ENCODE measurements at regions not wholly inside any gene's neighbourhood (a gene's known extent, or its start where the extent isn't known, plus 50 kb on each side); places are given as distances from the start of the nearest gene placed in this dataset.

- TF ChIP-seq CHD7 (IDR thresholded peaks at IDR 0.05; ENCODE audit: insufficient replicate concordance, low read length): no peak
Measured at GRCh38 chr3:103624271-103624670, 1189.5 kb downstream of the ZPLD1 start (continued).
